Activated CD4-positive, alpha-beta T cell treated with anti-CD3 and anti-CD28 coated beads, Interleukin-10, Interleukin-2, amounts not matched to agents 100 ng/mL and 50 ng/mL, durations not matched to agents 16 hours and 8 hours (primary cell): ENCODE measurements at regions not wholly inside any gene's neighbourhood (a gene's known extent, or its start where the extent isn't known, plus 50 kb on each side); places are given as distances from the start of the nearest gene placed in this dataset.
"Not testable (repeated sequence)": the region's sequence is repeated elsewhere in the genome, so short reads cannot be mapped to it uniquely, and the experiment has no call there.

ENCODE experiments used
- DNase-seq: peaks from one replicate; pipeline ENCODE4 v3.0.0-alpha.2; 2020

DNA sequence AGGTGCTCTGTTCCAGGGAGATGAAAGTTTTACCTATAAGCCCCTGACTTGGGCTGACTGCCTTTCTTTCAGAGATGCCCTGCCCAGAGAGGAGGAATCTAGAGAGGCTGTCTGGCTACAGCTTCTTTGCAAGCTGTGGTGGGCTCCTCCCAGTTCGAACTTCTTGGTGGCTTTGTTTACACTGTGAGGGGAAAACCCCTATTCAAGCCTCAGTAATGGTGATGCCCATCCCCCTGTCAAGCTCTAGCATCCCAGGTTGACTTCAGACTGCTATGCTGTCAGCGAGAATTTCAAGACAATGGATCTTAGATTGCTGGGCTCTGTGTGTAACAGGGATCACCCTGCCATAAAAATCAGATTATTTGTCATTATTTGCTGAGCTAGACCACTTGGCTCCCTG, 377.6 kb downstream of the FLRT2 start:
- no peak for DNase-seq

DNA sequence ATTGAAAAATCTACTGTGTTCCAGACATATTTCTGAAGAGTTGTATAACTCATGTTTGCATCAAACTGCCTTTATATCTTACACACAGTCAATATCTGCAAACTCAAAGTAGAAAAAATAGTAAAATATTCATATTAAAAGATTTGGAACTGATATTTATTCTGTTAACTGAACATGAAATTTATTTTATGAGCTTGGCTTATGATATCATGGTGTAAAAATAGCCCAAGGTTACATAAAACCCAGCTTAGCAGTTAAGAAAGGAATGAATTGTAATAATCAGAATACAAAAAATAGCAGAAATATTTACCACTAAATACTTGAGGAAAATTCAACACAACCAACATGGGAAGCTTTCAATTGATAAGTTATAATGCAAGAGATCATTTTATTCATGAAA, 367.9 kb downstream of the FLRT2 start:
- no peak for DNase-seq

DNA sequence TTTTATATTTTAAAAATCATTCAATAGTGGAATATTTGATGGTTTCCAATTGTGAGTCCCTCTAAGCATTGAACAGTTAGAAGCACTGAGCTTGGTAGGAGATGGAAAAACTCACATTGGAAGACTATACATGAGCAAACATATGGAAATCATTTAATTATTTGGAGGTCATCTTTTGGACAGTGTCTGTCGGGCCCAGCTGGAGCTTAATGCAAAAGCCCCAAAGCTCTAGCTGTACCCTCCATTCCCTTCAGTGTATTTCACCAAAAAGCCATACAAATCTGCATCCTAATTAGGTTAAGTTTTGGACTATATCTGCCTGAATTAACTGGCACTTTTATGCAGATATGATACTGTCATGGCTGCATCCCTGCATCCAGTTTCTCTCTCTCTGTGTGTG, 365.7 kb downstream of the FLRT2 start:
- no peak for DNase-seq

DNA sequence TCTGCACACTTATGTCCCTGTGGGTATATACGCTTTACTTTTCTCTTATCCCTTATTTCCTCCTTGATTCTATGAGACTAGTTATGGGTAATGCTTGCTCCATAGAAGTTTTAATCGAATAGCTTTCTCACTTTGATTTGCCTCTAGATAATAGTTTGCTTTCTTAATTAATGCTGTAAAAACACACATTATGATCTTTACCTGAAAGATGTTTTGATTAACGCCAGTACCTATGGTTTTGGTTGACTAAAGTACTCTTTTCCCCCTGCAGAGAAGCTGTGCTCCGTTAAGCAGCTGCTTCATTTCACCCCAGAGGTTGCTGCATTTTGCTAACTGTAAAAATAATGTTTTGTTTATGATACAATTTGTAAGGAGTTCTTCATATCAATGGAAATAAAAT, 362.3 kb downstream of the FLRT2 start:
- DNase-seq: no peak

DNA sequence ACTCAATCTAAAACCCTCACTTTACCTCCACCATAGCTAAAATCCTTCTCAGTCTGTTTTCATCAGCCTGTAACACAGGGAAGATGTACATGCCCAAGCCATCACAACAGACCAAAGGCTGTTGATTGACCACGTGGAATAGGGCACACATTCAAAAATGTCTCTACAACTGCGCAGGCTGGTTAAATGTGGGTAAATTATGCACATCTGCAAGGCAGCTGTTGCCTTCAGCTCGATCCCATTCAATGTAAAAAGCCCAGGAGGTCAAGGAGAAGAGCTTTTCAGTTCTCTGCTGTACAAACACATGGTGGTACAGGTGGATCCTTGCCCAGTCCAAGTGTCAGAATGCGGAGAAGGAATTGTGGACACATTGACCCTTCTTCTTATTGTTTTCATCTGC, 354.0 kb downstream of the FLRT2 start:
- no peak for DNase-seq

DNA sequence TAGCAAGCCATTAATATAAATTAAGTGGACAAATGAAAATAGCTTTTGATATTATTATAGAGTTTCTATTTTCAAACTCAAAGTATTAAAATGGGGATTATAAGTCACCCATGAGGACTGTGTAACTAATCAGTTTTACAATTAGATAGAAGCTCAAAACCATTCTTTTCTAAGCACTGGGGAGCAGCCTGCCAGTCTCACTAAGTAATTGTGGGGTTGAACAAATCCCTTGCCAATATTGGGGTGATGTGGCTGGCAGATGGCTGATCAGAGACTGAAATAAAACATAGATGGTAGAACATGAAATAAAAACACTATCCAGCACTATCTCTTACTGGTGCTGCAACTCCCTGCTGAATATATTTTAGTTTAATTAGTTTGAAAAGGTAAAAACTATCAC, 353.2 kb downstream of the FLRT2 start:
- no peak for DNase-seq

DNA sequence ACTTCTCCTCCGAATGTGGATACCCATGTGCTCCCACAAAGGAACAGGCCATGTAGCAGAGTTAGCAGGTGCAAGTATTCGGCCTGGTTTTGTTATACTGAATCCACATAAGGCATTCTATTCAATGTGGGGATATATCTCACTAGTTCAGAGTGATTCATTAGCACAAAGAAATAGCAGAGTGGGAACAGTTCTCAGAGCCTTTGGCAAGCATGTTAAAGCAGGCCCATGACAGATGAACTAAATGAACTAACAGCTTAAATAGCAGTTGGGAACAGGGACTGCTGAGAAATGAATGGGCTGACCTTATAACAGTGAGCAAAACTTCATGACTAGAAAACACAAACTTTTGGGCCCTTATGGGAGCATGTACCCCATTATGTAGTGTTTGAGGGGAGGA, 352.0 kb downstream of the FLRT2 start:
- DNase-seq: no peak

DNA sequence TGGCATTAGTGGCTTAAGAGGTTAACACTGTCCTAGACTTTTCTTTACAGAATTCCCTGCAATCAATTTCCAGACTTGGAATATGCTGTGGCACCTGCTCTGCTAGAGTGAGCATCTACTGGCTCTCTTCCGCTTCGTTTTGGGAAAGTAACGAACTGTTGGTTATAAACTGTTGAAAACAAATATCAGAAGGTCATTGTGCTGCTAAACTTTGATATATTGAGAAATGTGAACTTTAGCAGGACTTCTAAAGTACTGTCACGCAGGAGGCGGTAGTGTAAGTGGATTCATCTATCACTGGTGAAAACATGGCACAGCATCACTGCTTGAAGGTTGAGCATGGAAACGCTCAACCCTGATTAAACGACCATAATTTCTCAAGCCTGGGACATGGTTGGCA, 348.9 kb downstream of the FLRT2 start:
- no peak for DNase-seq

DNA sequence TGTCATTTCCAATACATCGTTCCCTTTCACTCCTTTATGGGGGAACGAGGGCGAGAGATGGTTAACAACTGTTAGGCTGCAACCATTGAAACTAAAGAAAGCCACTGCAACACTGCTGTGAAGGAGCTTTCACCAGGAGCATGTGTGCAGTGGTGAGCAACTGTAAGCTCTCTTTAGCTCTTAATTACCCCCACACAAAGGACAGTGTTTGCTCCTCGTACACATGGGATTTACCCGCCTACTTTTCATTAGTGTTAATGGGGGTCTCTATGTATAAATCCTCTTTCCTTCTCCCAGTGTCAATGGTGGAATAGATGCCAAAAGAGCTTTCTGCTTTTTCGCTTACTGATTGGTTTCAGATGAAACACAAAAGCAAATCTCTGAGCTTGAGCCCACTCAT, 343.1 kb downstream of the FLRT2 start:
- DNase-seq: no peak

DNA sequence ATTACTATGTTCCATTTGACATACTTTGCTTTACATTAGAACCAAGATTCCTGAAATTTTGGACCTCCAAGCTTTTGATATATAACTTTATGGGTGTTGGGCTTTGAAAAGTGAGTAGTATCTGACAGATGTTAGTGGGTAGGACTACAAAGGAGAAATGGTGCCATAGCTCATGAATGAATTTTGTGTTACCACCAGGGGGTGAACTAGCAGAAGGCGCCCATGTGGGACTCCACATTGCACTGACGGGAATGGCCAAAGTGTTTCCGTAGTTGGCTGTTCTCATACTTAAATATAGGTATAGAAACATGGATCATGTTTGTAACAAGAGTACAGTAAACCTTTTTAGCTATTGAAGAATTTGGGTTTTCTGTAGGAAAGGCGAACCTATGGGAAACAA, 337.5 kb downstream of the FLRT2 start:
- DNase-seq: no peak

DNA sequence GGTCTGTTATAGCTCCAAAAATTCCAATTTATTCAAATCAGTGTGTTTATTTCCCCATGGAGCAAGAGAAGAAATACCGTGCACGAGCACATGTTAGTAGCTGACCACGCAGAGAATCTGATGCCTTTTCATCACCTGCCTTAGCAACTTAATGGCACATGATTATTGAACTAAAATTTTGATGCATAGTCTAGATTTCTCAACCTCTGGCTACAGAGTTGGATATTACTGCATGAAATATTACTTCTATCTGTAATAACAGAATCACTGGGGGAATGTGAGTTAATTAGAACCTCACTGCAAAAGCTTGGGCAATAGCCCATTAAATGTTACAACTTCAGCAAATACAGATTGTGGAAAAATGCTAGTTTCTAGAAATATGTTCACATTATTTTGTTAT, 335.8 kb downstream of the FLRT2 start:
- no peak for DNase-seq

DNA sequence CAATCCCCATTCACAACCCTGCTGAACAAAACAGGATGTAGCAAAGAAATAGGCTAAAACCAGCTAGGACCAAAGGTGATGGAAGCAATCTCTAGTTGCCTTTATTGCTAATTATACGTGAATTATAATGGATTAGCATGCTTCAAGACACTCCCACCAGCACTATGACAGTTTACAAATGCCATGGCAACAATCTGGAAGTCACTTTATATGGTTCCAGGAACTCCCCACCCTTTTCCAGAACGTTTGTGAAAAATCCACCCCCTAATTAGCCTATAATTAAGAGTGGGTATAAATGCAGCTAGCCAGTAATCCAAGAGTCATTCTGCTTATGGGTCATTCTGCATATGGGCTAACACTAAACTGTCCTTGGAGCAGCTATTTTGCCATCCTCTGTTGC, 328.7 kb downstream of the FLRT2 start:
- no peak for DNase-seq

DNA sequence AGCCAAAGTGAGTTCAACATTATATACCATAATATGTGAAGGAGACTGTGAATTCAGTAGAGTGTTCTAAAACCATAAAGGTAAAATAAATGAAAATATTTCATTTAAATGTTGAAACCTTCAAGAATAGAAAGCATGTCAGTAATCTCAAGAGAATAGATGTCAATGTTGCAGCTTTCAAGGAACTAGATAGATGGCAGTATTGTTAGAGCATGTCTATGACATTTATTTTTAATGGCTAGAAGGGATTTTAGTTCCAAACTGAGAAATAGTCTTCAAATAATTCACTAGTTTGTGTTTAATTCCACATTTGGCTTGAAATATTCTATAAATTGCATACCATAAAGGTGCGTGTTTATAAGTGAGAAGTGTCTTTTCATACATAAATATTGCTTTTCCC, 326.5 kb downstream of the FLRT2 start:
- no peak for DNase-seq

DNA sequence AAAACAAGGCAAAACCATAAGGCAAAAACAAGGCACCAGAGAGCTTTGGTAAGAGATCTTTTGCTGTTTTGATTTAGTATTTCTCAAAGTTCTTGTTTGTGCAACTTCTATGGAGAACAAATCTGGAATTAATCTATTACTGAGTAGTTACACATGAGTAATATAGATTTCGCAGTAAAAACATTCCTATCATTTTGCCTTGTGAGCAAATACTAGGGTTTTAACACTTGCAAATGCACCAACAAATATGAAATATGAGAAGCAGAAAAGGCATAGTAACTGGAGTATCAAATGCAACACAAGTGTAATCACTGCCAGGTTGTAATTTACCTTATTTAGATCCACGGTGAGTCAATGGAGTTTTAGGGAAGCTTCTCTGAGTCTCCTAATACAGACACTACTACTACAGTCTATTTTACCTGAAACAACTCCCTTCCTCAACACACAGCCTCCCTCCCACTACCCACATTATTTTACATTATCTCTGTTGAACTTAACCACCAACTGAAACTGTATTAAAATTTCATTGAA, 324.1 kb downstream of the FLRT2 start:
- no peak for DNase-seq

DNA sequence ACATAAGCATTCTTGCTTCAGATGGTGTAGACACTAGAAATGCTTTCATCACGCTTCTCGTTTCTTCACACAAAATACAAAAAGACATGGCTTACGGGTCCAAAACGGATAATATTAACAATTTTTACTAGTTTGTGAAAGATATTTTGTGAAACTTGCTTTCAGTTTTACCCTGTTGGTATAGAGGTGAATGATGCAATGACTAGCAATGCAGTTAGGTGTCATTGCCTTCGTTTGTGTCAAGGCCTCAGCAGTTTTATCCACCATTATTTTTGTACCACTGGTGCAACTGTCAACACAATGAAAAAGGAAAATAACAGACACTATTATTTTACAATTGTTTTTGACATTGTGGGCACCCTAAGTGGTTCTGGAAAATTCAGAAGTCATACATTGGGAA, 323.0 kb downstream of the FLRT2 start:
- DNase-seq: no peak

DNA sequence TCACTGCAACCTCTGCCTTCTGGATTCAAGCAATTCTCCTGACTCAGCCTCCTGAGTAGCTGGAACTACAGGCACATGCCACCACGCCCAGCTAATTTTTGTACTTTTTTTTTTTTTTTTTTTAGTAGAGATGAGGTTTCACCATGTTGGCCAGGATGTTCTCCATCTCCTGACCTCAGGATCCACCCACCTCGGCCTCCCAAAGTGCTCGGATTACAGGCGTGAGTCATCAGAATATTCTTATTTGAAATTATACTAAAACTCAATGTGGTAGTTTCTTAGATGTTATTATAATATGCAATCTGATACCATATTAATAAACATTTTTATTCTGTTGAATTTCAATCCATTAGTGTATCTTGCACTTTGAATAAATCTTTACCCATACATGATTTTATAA, 322.2 kb downstream of the FLRT2 start:
- not testable (repeated sequence) for DNase-seq

DNA sequence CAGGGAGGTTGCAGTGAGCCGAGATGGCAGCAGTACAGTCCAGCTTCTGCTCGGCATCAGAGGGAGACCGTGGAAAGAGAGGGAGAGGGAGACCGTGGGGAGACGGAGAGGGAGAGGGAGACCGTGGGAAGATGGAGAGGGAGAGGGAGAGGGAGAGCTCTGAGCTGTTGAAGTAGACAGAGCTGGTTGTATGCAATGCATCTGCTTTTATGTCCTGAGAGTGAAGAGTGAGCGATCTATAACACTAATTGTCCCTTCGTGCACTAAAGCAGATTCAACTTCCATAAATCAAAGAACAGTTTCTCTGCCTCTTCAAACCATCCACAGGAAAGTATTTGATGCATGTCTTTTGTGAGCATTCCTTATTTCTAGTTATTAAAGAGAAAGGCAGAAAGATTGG, 300.6 kb downstream of the FLRT2 start:
- DNase-seq: not testable (repeated sequence)

DNA sequence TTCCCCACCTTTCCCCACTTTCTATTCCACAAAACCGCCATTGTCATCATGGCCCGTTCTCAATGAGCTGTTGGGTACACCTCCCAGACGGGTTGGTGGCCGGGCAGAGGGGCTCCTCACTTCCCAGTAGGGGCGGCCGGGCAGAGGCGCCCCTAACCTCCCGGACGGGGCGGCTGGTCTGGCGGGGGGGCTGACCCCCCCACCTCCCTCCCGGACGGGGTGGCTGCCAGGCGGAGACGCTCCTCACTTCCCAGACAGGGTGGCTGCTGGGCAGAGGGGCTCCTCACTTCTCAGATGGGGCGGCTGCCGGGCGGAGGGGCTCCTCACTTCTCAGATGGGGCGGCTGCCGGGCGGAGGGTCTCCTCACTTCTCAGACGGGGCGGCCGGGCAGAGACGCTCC, 299.7 kb downstream of the FLRT2 start:
- DNase-seq: not testable (repeated sequence)

DNA sequence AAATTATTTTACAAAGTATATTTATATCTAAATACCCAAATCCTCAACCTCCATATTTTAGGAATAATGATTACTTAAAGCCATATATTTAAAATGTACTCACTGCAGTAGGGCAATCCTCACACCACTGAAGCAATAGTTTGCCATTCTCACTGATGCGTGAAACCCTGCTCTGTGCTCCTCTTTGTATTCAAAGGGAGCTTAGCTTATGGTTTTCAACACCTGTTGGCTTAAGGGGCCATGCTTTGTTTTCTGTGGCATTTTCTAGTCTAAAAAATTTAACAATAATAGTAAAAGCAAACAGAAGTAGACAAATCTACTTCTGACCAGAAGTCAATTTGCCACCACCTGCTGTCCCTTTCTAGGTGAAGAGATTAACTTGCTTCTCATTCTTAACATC, 294.6 kb downstream of the FLRT2 start:
- DNase-seq: no peak

DNA sequence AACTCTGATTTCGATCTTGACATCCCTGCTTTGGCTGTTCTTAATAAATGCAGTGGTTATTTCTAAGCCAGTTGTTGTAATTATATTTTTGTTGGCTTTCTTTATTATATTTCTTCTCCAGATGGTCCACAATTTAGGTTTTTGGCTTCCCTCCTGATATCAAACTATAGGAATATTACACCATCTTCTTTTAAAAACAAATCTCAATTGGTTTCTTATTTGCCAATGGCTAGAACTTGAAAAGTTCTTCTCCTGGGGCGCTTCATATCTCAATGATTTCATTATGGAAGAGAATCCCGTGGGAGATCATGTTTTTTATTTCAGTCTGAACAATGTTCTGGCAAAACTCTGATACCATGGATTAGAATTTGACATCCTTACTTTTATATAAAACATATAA, 292.3 kb downstream of the FLRT2 start:
- DNase-seq: no peak

DNA sequence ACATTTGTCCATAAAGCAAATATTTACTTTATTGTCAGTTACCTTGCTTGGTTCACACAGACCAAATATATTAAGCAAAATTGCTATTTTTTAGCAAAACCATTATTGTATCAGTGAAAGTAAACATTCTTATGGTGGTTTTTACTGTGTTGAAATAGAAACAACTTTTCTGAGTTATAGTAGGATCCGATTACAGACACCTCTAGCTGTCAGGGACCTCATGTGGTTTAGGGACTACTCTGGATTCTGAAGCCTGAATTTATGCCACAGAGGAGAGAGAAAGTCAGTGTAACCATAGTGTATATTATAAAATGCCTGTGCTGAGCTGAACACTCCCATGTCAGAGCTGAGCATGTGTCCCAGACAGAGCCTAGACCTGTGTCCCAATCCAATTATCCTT, 287.5 kb downstream of the FLRT2 start:
- no peak for DNase-seq

DNA sequence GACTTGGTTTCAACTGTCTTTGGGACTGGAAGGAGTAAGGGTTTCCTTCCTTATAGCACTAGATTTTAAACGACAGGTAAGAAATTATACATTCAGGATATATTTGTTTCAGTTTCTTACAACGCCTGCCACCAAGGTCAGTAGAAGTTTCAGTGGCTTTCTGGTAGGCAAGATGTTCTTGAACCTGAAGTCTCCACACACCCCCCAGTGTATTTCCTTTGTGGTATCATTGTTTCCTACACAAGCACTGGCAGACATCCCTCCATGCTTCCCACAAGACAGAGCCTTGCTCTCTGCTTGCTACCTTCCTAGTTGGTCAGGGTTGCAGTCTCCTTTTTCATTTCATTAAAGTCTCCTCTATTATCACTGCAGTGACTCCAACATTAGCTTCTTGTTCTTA, 283.1 kb downstream of the FLRT2 start:
- DNase-seq: no peak

DNA sequence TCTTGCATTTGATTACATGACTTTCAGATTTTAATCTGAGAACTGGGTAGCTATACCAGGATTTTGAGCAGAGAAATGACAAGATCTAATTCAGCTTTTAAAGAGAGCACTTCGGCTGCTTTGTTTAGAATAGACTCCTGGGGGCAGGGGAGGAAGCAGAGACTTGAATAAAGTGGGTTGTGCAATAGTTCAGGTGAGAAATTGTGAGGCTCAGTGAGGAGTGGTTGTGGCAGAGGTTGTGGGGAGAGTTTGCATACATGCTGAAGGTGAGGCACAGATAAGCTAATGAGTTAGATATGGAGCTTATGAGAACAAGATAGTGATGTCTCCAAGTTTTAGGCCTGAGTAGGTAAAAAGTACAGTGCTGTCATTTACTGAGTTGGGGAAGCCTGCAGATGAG, 281.4 kb downstream of the FLRT2 start:
- no peak for DNase-seq

DNA sequence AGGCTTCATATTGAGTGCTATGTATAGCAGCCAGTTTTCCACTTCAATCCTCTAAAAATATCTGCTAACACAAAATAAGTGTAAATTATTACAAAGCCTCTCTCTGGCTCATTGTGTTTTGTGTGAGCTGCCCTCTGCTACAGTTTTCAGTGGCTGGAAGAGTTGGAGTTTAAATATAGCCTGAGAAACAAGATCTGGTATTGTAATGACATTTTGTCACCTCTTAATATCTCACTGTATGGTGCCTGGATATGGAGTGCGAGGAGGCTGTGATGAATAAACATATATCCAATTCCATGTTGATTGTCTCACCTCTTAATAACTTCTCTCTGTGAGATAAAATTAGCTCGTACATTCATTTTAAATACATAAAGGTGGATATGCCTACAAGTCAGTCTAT, 269.7 kb downstream of the FLRT2 start:
- DNase-seq: no peak

DNA sequence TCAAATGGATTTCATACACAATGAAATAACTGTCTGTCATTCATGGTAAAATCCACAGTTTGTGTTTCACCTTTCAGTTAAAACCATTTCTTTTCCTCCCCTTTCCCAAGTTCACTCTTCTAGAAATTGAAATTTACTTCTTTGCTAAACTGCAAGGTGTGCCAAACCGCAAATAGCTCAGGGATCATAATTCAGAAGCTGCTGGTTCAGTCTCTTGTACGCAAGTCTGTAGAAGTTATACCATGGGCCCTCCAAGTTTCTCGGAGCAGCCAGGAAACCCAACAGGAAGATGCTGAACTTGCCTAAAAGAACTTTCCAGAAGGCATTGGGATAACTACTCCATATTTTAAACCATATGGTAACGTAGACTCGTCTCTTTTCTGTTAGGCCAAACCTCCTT, 268.9 kb downstream of the FLRT2 start:
- no peak for DNase-seq

DNA sequence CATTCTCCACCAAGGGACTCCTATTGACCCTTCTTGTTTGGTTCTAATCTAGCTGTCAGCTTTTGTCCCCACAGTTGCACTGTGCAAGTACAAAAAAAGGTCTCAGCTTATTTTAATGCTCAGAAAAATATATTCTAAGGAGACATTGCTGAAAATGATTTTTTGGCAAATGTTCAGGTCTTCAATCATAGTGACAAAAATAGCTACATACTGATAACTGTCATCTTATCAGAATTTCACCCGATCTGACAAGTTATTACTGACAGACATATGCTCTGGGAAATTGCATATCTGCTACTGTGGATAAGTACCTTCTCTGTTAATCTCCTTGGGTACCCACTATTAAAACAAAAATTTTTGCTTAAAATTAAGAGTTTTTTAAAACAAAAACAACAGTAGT, 263.6 kb downstream of the FLRT2 start:
- no peak for DNase-seq
